Karpas-422 (cell line): ENCODE measurements at regions not wholly inside any gene's neighbourhood (a gene's known extent, or its start where the extent isn't known, plus 50 kb on each side); places are given as distances from the start of the nearest gene placed in this dataset.

Experiments used
- DNase-seq: peaks from one replicate; pipeline ENCODE4 v3.0.0-alpha.2; 2015
- H2AFZ ChIP-seq: fragments of 200-600 bp; sonication (generic); 2 replicates; pipeline ENCODE4 v1.6.1; 2014; ENCODE audit warnings: antibody characterized with exemption, low read length, mixed read lengths
- H3K27ac ChIP-seq: fragments of 200-600 bp; sonication (generic); 2 replicates; pipeline ENCODE4 v1.5.1; 2014; ENCODE audit warnings: mild to moderate bottlenecking, low read length, moderate library complexity
- H3K27me3 ChIP-seq: fragments of 200-600 bp; sonication (generic); 2 replicates; pipeline ENCODE4 v1.6.1; 2014; ENCODE audit warnings: low read length, mixed read lengths
- H3K36me3 ChIP-seq: fragments of 200-600 bp; sonication (generic); 2 replicates; pipeline ENCODE4 v1.6.1; 2014; ENCODE audit warnings: low read length, mixed read lengths; ENCODE audit not compliant: insufficient read depth
- H3K4me1 ChIP-seq: fragments of 200-600 bp; sonication (generic); 2 replicates; pipeline ENCODE4 v1.6.1; 2014; ENCODE audit warnings: mild to moderate bottlenecking, low read length, mixed read lengths
- H3K4me2 ChIP-seq: fragments of 200-600 bp; sonication (generic); 2 replicates; pipeline ENCODE4 v1.6.1; 2014; ENCODE audit warnings: low read length, low read depth, mild to moderate bottlenecking; ENCODE audit not compliant: poor library complexity, severe bottlenecking
- H3K4me3 ChIP-seq: fragments of 200-600 bp; sonication (generic); 2 replicates; pipeline ENCODE4 v1.5.1; 2014; ENCODE audit warnings: mild to moderate bottlenecking, antibody characterized with exemption, low read length, mixed read lengths
- H3K79me2 ChIP-seq: fragments of 200-600 bp; sonication (generic); 2 replicates; pipeline ENCODE4 v1.6.1; 2014; ENCODE audit warnings: mild to moderate bottlenecking, low read length, mixed read lengths
- H3K9ac ChIP-seq: fragments of 200-600 bp; sonication (generic); 2 replicates; pipeline ENCODE4 v1.6.0; 2014; ENCODE audit warnings: low read length
- H3K9me2 ChIP-seq: fragments of 200-600 bp; sonication (generic), shearing (Covaris generic); replicated peaks from 2 replicates; pipeline ENCODE4 v1.6.0; 2014; ENCODE audit warnings: mild to moderate bottlenecking, low read length, moderate library complexity; ENCODE audit not compliant: insufficient read depth
- H3K9me3 ChIP-seq: fragments of 300-700, 200-600 bp; sonication (generic); 2 replicates; pipeline ENCODE4 v1.6.1; 2014; ENCODE audit warnings: low read length, mixed read lengths
- H4K20me1 ChIP-seq: fragments of 200-600 bp; sonication (generic); 2 replicates; pipeline ENCODE4 v1.6.1; 2014; ENCODE audit warnings: mild to moderate bottlenecking, antibody characterized with exemption, low read length, low read depth; ENCODE audit not compliant: insufficient read depth

DNA sequence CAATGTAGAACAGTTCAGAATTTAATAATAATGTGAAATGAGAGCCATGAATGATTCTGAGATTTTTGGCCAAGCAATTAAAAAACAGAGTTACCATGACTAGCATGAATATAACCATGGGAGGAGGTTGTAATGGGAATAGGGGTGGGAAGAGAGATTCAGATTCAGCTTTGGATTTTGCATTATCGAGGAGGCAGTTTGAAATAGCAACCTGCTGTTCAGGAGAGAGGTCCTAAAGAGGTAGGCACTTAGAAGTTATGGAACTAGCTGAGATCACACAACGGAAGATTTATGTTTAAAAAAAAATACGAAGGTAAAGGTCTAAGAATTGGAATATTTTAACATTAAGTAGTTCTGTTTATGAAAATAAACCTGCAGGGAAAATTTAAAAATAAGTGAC is 124.4 kb upstream of the TECRL start:
- H3K9me3 ChIP-seq, result peaks cover 14% of the 10 kb centered on the region; the same call in 1 of the 2 replicates
- no peak overlapping the region for H3K4me3 ChIP-seq
- H3K79me2 ChIP-seq, result no peaks in the 10 kb centered on the region
- no peaks in the 10 kb centered on the region; the same call in 1 of the 2 replicates for H3K9me2 ChIP-seq
- H3K9ac ChIP-seq, result no peak overlapping the region
- no peak overlapping the region for H3K27ac ChIP-seq
- H3K4me1 ChIP-seq, result no peaks in the 10 kb centered on the region
- H3K4me2 ChIP-seq, result no peak overlapping the region
- no peaks in the 10 kb centered on the region for H4K20me1 ChIP-seq
- H2AFZ ChIP-seq, result no peak overlapping the region
- H3K36me3 ChIP-seq, result no peaks in the 10 kb centered on the region
- no peak for DNase-seq
- no peaks in the 10 kb centered on the region for H3K27me3 ChIP-seq

DNA sequence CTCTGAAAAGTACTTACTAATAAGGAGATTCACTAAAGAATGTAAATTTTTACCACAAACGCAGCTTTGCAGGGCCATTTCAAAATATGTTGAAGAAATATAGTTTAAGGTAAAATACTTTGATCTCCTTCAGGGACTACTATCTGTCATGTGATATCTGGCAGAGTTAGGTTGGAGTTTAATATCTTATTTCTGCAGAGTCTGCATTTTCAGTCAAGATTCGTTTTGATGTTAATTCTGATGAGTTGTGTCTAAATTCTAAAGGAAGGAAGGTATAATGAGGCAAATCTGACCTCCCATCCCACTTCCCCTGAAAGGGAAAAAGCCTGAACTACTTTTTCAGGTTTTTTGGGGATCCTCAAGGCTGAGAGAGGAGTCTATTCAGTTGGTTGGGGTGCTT is 123.9 kb upstream of the TECRL start:
- H3K36me3 ChIP-seq, result no peaks in the 10 kb centered on the region
- no peaks in the 10 kb centered on the region for H4K20me1 ChIP-seq
- H3K4me1 ChIP-seq, result no peaks in the 10 kb centered on the region
- peaks cover 16% of the 10 kb centered on the region; the same call in 1 of the 2 replicates for H3K9me3 ChIP-seq
- H3K27ac ChIP-seq, result no peak overlapping the region
- no peak overlapping the region for H3K9ac ChIP-seq
- no peaks in the 10 kb centered on the region; the same call in 1 of the 2 replicates for H3K9me2 ChIP-seq
- no peaks in the 10 kb centered on the region for H3K79me2 ChIP-seq
- H3K27me3 ChIP-seq, result no peaks in the 10 kb centered on the region
- no peak for DNase-seq
- H3K4me3 ChIP-seq, result no peak overlapping the region
- H3K4me2 ChIP-seq, result no peak overlapping the region
- H2AFZ ChIP-seq, result no peak overlapping the region

DNA sequence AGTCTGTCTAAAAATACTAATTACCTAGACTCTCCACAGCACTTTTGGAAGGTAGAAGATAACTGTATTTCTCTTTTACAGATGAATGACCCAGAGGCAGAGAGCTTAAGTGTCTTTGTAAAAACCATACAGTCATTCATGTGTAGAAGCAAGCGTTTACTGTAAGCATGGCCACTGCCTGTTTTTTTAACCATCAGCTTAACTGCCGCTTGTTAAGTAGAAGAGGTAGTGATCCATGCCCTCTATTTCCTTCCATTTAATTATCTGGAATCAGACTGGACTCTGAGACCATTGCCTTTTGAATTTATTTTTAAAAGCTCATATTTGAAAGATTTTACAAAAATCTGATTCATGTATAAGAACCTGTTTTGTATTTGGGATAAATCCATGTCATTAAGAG is 111.2 kb upstream of the TECRL start:
- no peaks in the 10 kb centered on the region for H3K9me2 ChIP-seq
- H3K9ac ChIP-seq, result no peak overlapping the region
- no peak overlapping the region for H3K27ac ChIP-seq
- H3K9me3 ChIP-seq, result peaks cover 23% of the 10 kb centered on the region
- no peak overlapping the region for H3K4me2 ChIP-seq
- no peaks in the 10 kb centered on the region for H3K4me1 ChIP-seq
- no peak for DNase-seq
- H2AFZ ChIP-seq, result no peak overlapping the region
- no peaks in the 10 kb centered on the region for H3K36me3 ChIP-seq
- no peaks in the 10 kb centered on the region for H3K27me3 ChIP-seq
- no peak overlapping the region for H3K4me3 ChIP-seq
- H3K79me2 ChIP-seq, result no peaks in the 10 kb centered on the region
- no peaks in the 10 kb centered on the region for H4K20me1 ChIP-seq

DNA sequence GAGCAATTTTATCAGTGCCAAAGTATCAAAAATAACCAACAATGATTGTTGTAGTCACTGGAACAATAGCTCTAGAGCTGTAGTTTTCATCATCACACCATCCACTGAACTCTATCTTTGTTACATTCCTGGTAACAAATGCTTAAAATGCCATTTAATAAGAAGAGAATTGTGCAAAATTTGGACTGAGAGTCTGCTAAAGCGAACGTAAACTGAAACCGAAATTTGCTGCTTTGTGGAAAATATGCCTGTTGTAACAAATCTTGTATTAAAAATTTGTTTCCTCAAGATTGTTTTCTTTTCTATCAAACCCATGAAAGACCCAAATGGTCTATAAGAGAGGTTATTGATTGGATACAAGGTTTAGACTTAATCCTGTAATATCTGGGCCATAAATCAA is 109.3 kb upstream of the TECRL start:
- Histone ChIP-seq H3K4me1 (no peaks in the 10 kb centered on the region), H3K27me3 (no peaks in the 10 kb centered on the region), H3K27ac (no peak overlapping the region), H3K79me2 (no peaks in the 10 kb centered on the region), H3K36me3 (no peaks in the 10 kb centered on the region), H3K9me2 (no peaks in the 10 kb centered on the region), H3K4me3 (no peak overlapping the region), H3K4me2 (no peak overlapping the region), H3K9ac (no peak overlapping the region), H4K20me1 (no peaks in the 10 kb centered on the region), H3K9me3 (peaks cover 23% of the 10 kb centered on the region), H2AFZ (no peak overlapping the region)
- DNase-seq, result no peak

DNA sequence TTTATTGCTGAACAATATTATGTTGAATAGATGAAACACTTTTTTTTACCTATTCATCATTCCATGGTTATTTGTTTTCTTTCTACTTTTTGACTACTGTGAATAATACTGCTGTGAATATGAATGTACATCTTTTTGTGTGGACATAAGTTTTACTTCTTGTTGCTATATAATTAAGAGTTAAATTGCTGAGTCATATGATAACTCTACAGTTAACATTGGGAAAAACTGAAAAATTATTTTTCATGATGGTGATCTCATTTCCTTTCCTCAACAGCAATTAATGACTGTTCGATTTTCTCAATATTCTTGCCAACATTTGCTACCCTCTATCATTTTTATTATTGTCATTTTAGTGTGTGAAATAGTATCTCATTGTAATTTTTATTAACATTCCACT is 106.9 kb upstream of the TECRL start:
- H3K27ac ChIP-seq, result no peak overlapping the region
- H3K36me3 ChIP-seq, result no peaks in the 10 kb centered on the region
- DNase-seq, result no peak
- H3K4me3 ChIP-seq, result no peak overlapping the region
- peaks cover 14% of the 10 kb centered on the region; the same call in 1 of the 2 replicates for H3K9me3 ChIP-seq
- no peak overlapping the region for H2AFZ ChIP-seq
- no peak overlapping the region for H3K4me2 ChIP-seq
- no peaks in the 10 kb centered on the region for H3K27me3 ChIP-seq
- no peaks in the 10 kb centered on the region for H3K79me2 ChIP-seq
- H3K9me2 ChIP-seq, result no peaks in the 10 kb centered on the region
- no peaks in the 10 kb centered on the region for H4K20me1 ChIP-seq
- no peak overlapping the region for H3K9ac ChIP-seq
- H3K4me1 ChIP-seq, result no peaks in the 10 kb centered on the region

DNA sequence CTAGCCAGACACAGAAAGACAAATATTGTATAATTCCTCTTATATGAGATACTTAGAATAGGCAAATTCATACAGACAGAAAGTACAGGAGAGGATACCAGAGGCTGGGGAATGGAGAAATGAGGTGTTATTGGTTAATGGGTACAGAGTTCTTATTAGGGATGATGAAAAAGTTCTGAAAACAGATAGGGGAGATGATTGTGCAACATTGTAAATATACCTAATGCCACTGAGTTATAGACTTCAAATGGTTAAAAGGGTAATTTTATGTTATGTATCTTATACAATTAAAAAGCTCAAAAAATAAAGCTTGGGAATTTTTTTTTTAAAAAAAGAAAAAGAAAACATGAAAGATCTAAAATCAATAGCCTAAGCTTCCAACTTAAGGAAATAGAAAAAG is 98.8 kb upstream of the TECRL start:
- Histone ChIP-seq H3K9me2 (no peaks in the 10 kb centered on the region), H4K20me1 (no peaks in the 10 kb centered on the region), H3K4me2 (no peak overlapping the region), H3K27me3 (no peaks in the 10 kb centered on the region), H3K27ac (no peak overlapping the region), H3K4me1 (no peaks in the 10 kb centered on the region), H3K79me2 (no peaks in the 10 kb centered on the region), H3K4me3 (no peak overlapping the region), H2AFZ (no peak overlapping the region), H3K36me3 (no peaks in the 10 kb centered on the region), H3K9me3 (peaks cover 24% of the 10 kb centered on the region; the same call in 1 of the 2 replicates), H3K9ac (no peak overlapping the region)
- no peak for DNase-seq

DNA sequence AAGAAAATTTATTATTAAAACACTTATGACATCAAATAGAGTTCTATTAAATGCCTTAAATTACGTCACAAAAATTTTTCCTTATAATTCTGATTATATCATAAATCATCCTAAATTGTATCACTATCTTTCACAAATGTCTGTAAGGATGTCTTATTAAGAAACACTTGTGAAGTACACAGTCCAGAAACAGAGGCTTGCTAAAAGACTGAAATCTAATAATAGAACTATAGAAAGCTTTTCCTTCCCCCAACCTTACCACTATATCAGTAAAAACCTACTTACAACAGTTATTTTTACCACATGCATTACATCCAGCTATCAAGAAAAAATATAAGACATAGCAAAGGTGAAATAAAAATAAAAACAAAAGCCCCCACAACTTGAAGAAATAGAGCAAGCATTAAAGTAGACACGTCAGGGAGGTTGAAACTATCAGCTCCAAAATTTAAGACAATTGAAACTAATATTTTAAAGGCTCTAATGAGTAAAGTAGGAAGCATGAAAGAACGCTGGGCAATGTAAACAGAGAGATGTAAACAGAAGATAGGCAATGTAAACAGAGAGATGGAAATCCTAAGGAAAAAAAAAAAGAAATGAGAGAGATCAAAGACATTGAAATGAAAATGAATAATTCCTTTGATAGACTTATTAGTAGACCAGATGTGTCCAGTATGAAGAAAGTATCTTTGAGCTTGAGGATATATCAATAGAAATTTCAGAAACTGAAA is 94.9 kb upstream of the TECRL start:
- Histone ChIP-seq H3K4me3 (no peak overlapping the region), H3K79me2 (no peaks in the 10 kb centered on the region)
- no peak for DNase-seq

DNA sequence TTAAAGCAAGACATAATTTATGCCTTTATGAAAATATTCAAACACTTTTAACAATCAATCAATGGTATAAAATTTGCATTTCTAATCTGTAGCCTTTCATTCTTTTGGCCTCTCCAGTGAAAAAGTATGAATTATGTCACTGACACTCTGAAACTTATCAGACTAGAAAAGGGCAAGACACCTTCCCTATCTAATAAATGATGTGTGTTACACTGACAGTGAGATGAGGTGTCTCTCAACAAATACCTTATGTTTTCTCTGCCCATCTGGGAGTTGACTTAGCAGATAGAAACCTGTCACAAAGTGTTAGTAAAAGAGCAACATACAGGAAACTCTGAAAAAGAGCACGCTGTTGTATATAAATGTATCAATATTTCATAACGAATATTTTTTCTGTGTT is 94.2 kb upstream of the TECRL start:
- no peaks in the 10 kb centered on the region for H3K9me2 ChIP-seq
- no peak overlapping the region for H3K4me3 ChIP-seq
- no peaks in the 10 kb centered on the region for H3K27me3 ChIP-seq
- H3K9me3 ChIP-seq, result peaks cover 16% of the 10 kb centered on the region; the same call in 1 of the 2 replicates
- no peaks in the 10 kb centered on the region for H3K79me2 ChIP-seq
- H3K4me2 ChIP-seq, result no peak overlapping the region
- DNase-seq, result no peak
- H3K4me1 ChIP-seq, result no peaks in the 10 kb centered on the region
- H3K9ac ChIP-seq, result no peak overlapping the region
- H2AFZ ChIP-seq, result no peak overlapping the region
- H3K27ac ChIP-seq, result no peak overlapping the region
- no peaks in the 10 kb centered on the region for H4K20me1 ChIP-seq
- H3K36me3 ChIP-seq, result no peaks in the 10 kb centered on the region

More for the DNA sequence above, 94.9 kb upstream of the TECRL start:
- Histone ChIP-seq H3K9ac (no peak overlapping the region), H3K27ac (no peak overlapping the region), H4K20me1 (no peaks in the 10 kb centered on the region), H2AFZ (no peak overlapping the region), H3K36me3 (no peaks in the 10 kb centered on the region), H3K4me2 (no peak overlapping the region), H3K9me3 (peaks cover 19% of the 10 kb centered on the region; the same call in 1 of the 2 replicates), H3K9me2 (no peaks in the 10 kb centered on the region), H3K27me3 (no peaks in the 10 kb centered on the region), H3K4me1 (no peaks in the 10 kb centered on the region)
